CD4-positive, alpha-beta memory T cell (primary cell): ENCODE measurements at regions not wholly inside any gene's neighbourhood (a gene's known extent, or its start where the extent isn't known, plus 50 kb on each side); places are given as distances from the start of the nearest gene placed in this dataset.

Experiments used
- CTCF ChIA-PET: fragments of 350-600 bp; sonication (Branson Sonifier 250); formaldehyde crosslinking; loops from one replicate; lab custom pipeline; 2021; ENCODE audit warnings: inconsistent platforms; ENCODE audit not compliant: partially characterized antibody; lab: Charles Lee
- POLR2A ChIA-PET: fragments of 350-600 bp; sonication (Branson Sonifier 250); formaldehyde crosslinking; loops from one replicate; lab custom pipeline; 2021; ENCODE audit not compliant: partially characterized antibody; lab: Charles Lee
- DNase-seq, 5 donors: peaks; one replicate each; pipeline versions ENCODE4 v3.0.0 to v3.0.0-alpha.2; 2020 to 2022; ENCODE audit warnings: mixed read lengths in 1 of 5
- H3K27ac ChIP-seq: one replicate; pipeline ENCODE4 v1.7.0; 2013; ENCODE audit warnings: low read depth, low read length
- H3K27me3 ChIP-seq: 2 replicates; pipeline ENCODE4 v1.7.0; 2013; ENCODE audit warnings: mild to moderate bottlenecking, low read length, moderate library complexity; ENCODE audit not compliant: insufficient read depth
- H3K36me3 ChIP-seq: 2 replicates; pipeline ENCODE4 v1.7.0; 2013; ENCODE audit warnings: mild to moderate bottlenecking, low read length, moderate library complexity; ENCODE audit not compliant: insufficient read depth
- H3K4me1 ChIP-seq: 2 replicates; pipeline ENCODE4 v1.7.0; 2013; ENCODE audit warnings: mild to moderate bottlenecking, low read length, moderate library complexity; ENCODE audit not compliant: insufficient read depth
- H3K4me3 ChIP-seq, 2 donors: one replicate each; pipeline ENCODE4 v1.7.0; 2013; ENCODE audit warnings: low read length in 2 of 2, mild to moderate bottlenecking in 1 of 2
- H3K9me3 ChIP-seq, 2 donors: one replicate each; pipeline ENCODE4 v1.7.0; 2013; ENCODE audit warnings: low read length in 2 of 2, control low read depth in 1 of 2; ENCODE audit not compliant: control insufficient read depth in 1 of 2
- H3K27ac Mint-ChIP-seq, 7 donors: one replicate each; pipeline ENCODE4 v1.8.0; 2020 to 2021; ENCODE audit warnings: mixed read lengths in 7 of 7, mild to moderate bottlenecking in 6 of 7, inconsistent platforms in 3 of 7, moderate library complexity in 3 of 7
- H3K27me3 Mint-ChIP-seq, 2 donors: one replicate each; pipeline ENCODE4 v1.8.0; 2020 to 2021; ENCODE audit warnings: mixed read lengths in 2 of 2
- H3K36me3 Mint-ChIP-seq, 2 donors: one replicate each; pipeline ENCODE4 v1.8.0; 2020 to 2021; ENCODE audit warnings: mixed read lengths in 2 of 2, inconsistent platforms in 1 of 2, mild to moderate bottlenecking in 1 of 2
- H3K4me1 Mint-ChIP-seq, 4 donors: one replicate each; pipeline ENCODE4 v1.8.0; 2020 to 2021; ENCODE audit warnings: mixed read lengths in 4 of 4, mild to moderate bottlenecking in 1 of 4
- H3K4me3 Mint-ChIP-seq, 8 donors: one replicate each; pipeline ENCODE4 v1.8.0; 2020 to 2021; ENCODE audit warnings: mixed read lengths in 8 of 8, mild to moderate bottlenecking in 7 of 8, moderate library complexity in 6 of 8, inconsistent platforms in 3 of 8
- H3K9me3 Mint-ChIP-seq, 8 donors: one replicate each; pipeline ENCODE4 v1.8.0; 2020 to 2021; ENCODE audit warnings: mixed read lengths in 8 of 8, mild to moderate bottlenecking in 5 of 8, inconsistent platforms in 3 of 8, moderate library complexity in 1 of 8
- intact Hi-C: fragments of 100-400 bp; cut with micrococcal nuclease; formaldehyde crosslinking; loops from one replicate; pipeline ENCODE4 v1.15.1; 2023

DNA sequence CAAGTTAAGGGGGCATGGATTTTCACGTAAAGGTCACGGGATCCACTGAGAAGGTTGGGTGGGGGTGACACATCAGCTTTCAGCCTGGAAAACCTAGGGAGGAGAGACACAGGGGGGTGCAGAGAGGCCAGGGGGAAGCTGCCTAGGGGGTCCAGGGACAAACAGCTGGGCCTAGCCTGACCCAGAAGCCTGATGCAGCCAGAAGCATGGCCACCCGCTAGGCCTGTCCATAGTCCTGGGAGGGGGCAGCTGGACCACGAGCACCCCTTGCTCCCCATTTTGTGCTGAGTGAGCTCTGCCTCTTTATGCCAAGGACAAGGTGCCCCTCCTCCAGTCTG, 322.7 kb upstream of the RTL1 start:
- Histone ChIP-seq H3K36me3 (no peaks in the 10 kb centered on the region), H3K27ac (no peak overlapping the region), H3K27me3 (no peaks in the 10 kb centered on the region), H3K4me3 (no peak overlapping the region), H3K9me3 (no peaks in the 10 kb centered on the region), H3K4me1 (no peaks in the 10 kb centered on the region)
- peaks cover 7 to 8% of the 10 kb centered on the region in 2 donors for H3K27me3 Mint-ChIP-seq
- DNase-seq = no peak
- H3K4me1 Mint-ChIP-seq = no peaks in the 10 kb centered on the region
- intact Hi-C loops = no loop called here
- ChIA-PET POLR2A (no interaction called here), CTCF (no interaction called here)
- H3K4me3 Mint-ChIP-seq = no peak overlapping the region
- H3K27ac Mint-ChIP-seq = no peak overlapping the region
- no peaks in the 10 kb centered on the region for H3K36me3 Mint-ChIP-seq
- H3K9me3 Mint-ChIP-seq = peaks cover 0 to 5% (median 0%) of the 10 kb centered on the region in 8 donors

DNA sequence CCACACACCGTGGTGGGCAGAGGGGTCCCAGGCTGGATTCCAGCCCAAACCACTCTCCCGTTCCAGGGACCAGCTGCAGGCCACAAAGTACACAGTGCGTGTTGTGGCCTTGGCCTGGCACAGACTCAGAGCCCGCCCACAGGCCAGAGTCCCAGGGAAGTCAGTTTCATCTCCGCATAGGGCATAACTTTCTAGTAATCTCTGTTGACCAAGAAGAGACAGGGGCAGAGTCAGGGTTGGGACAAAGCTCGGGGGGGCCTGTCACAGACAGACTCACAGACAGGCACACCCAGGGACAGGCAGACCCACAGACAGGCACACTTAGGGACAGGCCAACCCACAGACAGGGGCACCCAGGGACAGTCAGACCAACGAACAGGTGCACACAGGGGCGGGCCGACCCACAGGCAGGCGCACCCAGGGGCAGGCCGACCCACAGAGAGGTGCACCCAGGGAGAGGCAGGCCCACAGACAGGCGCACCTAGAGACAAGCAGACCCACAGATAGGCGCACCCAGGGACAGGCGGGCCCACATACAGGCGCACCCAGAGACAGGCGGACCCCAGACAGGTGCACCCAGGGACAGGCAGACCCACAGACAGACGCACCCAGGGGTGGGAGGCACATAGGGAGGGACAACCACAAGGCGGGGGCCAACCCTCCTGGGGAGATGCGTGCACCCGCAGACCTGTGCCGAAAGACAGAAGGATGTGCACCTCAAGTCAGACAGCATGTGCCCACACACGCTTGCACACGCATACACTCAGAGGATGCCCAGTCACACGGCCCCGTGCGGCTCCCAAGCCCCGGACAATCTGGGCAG, 323.3 kb upstream of the RTL1 start:
- no peaks in the 10 kb centered on the region for H3K36me3 Mint-ChIP-seq
- DNase-seq = no peak
- H3K4me1 Mint-ChIP-seq = no peaks in the 10 kb centered on the region
- ChIA-PET POLR2A (no interaction called here), CTCF (no interaction called here)
- Histone ChIP-seq H3K9me3 (no peaks in the 10 kb centered on the region), H3K4me3 (no peak overlapping the region), H3K27ac (no peak overlapping the region), H3K36me3 (no peaks in the 10 kb centered on the region), H3K4me1 (no peaks in the 10 kb centered on the region), H3K27me3 (no peaks in the 10 kb centered on the region)
- intact Hi-C loops = no loop called here
- peaks cover 7 to 8% of the 10 kb centered on the region in 2 donors for H3K27me3 Mint-ChIP-seq
- H3K9me3 Mint-ChIP-seq = peaks cover 0 to 4% (median 0%) of the 10 kb centered on the region in 8 donors
- no peak overlapping the region for H3K27ac Mint-ChIP-seq
- no peak overlapping the region for H3K4me3 Mint-ChIP-seq

DNA sequence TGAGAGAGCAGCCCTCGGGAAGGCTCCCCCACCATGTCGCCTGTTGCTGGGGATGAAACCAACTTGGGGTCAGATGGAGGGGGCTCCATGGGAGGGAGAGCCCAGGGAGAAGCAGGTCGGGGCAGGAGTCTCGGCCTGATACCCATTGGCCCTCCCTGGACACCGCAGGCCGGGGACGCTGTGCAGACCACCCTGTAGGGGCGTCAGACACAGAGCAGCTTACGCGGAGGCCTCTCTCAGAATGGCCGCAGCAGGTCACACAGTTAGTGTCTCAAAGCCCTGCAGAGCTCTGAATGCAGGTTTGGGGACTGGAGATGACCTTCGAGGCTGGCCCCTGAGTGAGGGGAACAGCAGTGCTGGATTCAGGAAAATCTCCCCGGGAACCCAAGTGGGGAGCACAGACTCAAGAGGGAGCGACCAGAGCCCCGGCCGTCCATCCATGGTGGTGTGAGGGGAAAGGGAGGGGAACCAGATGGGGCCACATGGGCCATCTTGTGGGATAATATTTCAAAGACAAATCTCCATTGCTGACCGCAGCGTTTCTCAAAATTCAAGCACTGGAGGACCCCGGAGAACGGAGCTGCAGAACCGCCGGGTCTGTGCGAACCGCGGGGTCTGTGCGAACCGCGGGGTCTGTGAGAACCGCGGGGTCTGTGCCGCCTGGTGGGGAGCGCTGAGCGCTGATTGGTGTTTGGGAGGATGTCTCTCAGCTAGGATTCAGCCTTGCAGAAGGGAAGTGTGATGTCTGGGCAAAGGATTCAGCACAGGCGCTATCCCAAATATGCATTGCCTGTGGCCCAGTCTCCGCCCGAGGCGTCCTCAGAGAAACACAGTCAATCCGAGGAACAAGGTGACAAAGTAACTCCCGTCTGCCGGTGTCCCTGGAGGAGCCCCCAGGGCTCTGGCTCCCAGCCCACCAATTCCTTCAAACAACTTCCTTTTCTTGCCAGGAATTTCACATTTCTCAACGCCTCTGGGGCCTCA, 324.4 kb upstream of the RTL1 start:
- POLR2A ChIA-PET = no interaction called here
- no peak overlapping the region for H3K4me3 Mint-ChIP-seq
- Histone ChIP-seq H3K4me3 (no peak overlapping the region), H3K9me3 (no peaks in the 10 kb centered on the region), H3K36me3 (no peaks in the 10 kb centered on the region), H3K27me3 (no peaks in the 10 kb centered on the region), H3K27ac (no peak overlapping the region), H3K4me1 (no peaks in the 10 kb centered on the region)
- no peak for DNase-seq
- peaks cover 3 to 5% of the 10 kb centered on the region in 2 donors for H3K27me3 Mint-ChIP-seq
- H3K9me3 Mint-ChIP-seq = peaks cover 0 to 4% (median 0%) of the 10 kb centered on the region in 8 donors
- H3K27ac Mint-ChIP-seq = no peak overlapping the region
- no peaks in the 10 kb centered on the region for H3K4me1 Mint-ChIP-seq
- CTCF ChIA-PET = no interaction called here
- H3K36me3 Mint-ChIP-seq = no peaks in the 10 kb centered on the region
- intact Hi-C loops = no loop called here

DNA sequence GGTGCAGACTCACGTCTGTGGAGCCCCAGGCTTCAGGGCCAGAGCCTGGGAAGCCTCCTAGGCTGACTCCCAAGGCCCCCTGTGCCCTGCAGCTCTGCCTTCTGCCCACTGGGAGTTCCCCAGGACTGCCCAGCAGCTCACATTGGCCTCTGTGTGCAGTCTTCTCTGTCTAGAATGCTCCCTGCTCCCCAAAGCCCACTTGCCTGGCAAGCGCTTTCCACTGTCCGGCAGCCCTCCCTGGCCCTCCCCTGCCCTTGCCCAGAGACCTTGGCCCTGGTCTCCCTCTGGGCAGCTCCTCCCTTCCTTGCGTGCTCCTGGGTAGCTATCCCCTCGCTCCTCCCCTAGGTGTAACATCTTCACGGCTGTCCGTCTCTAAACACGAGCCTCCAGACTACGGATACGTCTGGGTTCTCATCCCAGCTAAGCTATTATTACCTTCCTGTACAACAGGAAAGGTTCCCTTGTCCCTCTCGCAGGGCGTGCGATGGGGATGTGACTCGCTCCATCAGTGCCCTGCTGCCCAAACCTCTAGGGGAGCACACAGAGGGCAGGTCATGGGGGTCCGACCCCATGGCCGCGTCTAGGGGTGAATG, 325.5 kb upstream of the RTL1 start:
- no peak overlapping the region for H3K27ac ChIP-seq
- CTCF ChIA-PET = no interaction called here
- intact Hi-C loops = no loop called here

DNA sequence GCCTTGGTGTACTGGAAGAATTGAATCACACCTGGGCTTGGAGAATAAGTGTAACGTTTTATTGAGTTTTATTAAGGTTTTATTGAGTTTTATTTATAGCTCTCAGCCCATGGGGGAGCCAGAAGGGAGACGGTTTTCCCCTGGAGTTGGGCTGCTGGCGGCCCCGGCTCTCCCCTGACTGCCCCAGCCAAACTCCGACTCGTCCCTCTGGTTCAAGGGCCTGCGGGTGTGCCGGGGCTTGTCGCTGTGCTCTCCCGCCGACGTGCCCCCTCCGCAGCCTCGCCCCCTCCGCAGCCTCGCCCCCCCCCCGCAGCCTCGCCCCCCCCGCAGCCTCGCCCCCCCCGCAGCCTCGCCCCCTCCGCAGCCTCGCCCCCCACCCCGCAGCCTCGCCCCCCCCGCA, 326.1 kb upstream of the RTL1 start:
- CTCF ChIA-PET = no interaction called here
- DNase-seq = no peak
- Mint-ChIP-seq H3K9me3 (peaks cover 0 to 4% (median 0%) of the 10 kb centered on the region in 8 donors), H3K4me3 (no peak overlapping the region), H3K27ac (no peak overlapping the region), H3K4me1 (no peaks in the 10 kb centered on the region), H3K27me3 (peaks cover 0 to 3% of the 10 kb centered on the region in 2 donors), H3K36me3 (no peaks in the 10 kb centered on the region)
- Histone ChIP-seq H3K27ac (no peak overlapping the region), H3K27me3 (no peaks in the 10 kb centered on the region), H3K36me3 (no peaks in the 10 kb centered on the region), H3K4me1 (no peaks in the 10 kb centered on the region), H3K9me3 (no peaks in the 10 kb centered on the region), H3K4me3 (no peak overlapping the region)
- POLR2A ChIA-PET = no interaction called here
- intact Hi-C loops = no loop called here

More for the DNA sequence above, 325.5 kb upstream of the RTL1 start:
- POLR2A ChIA-PET = no interaction called here
- no peaks in the 10 kb centered on the region for H3K9me3 ChIP-seq
- Mint-ChIP-seq H3K27ac (no peak overlapping the region), H3K4me1 (no peaks in the 10 kb centered on the region), H3K36me3 (no peaks in the 10 kb centered on the region), H3K4me3 (no peak overlapping the region), H3K9me3 (peaks cover 0 to 4% (median 0%) of the 10 kb centered on the region in 8 donors), H3K27me3 (peaks cover 3% of the 10 kb centered on the region in 2 donors)
- no peaks in the 10 kb centered on the region for H3K36me3 ChIP-seq
- no peak overlapping the region for H3K4me3 ChIP-seq
- H3K4me1 ChIP-seq = no peaks in the 10 kb centered on the region
- no peak for DNase-seq
- H3K27me3 ChIP-seq = no peaks in the 10 kb centered on the region

DNA sequence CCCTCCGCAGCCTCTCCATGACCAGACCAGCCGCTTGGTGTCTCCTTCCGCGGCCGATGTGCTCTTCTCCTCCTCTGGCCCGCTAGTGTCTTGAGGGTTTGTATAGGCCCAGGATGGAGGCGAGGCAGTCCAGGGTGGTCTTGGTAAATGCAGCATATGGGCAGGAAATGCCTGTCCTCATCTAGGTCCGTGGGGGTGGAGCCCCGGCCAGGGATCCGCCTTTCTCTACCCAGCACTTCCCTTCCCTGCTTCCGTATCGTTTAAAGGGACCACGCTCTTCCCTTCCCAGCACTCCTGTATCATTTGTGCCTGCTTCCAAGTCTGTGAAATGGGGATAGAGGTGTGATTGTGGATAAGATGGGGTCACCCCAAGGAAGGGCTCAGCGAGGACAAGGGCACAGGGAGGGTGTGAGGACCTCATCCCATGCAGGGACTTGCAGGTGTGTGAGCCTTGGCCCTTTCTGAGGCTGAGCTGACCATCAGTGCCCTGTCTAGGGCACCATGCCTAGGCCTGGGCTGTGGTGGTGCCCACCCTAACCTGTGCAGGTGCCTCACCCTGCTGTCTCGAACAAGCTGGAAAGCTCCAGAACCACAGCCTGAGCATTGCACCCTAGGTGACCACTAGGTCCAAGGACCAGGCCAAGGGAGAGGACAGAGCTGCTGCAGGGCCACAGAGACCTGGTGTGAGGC, 326.8 kb upstream of the RTL1 start:
- DNase-seq = no peak
- no peak overlapping the region for H3K27ac ChIP-seq
- peaks cover 2 to 3% of the 10 kb centered on the region in 2 donors for H3K27me3 Mint-ChIP-seq
- H3K9me3 ChIP-seq = no peaks in the 10 kb centered on the region
- no peak overlapping the region for H3K27ac Mint-ChIP-seq
- no peaks in the 10 kb centered on the region for H3K36me3 Mint-ChIP-seq
- peaks cover 0 to 4% (median 0%) of the 10 kb centered on the region in 8 donors for H3K9me3 Mint-ChIP-seq
- H3K36me3 ChIP-seq = no peaks in the 10 kb centered on the region
- H3K4me3 Mint-ChIP-seq = no peak overlapping the region
- peaks cover 0 to 2% (median 0%) of the 10 kb centered on the region in 4 donors for H3K4me1 Mint-ChIP-seq
- POLR2A ChIA-PET = no interaction called here
- no peaks in the 10 kb centered on the region for H3K27me3 ChIP-seq
- H3K4me1 ChIP-seq = no peaks in the 10 kb centered on the region
- H3K4me3 ChIP-seq = no peak overlapping the region
- CTCF ChIA-PET = no interaction called here
- intact Hi-C loops = no loop called here
